SK-N-SH treated with all-trans-retinoic acid at 6 μM for 48 hours (cell line): ENCODE measurements at regions not wholly inside any gene's neighbourhood (a gene's known extent, or its start where the extent isn't known, plus 50 kb on each side); places are given as distances from the start of the nearest gene placed in this dataset.

ENCODE experiments used
- ATAC-seq: fragments of 200-7000 bp; cut with Tn5 transposase; 3 replicates; pipeline ENCODE4 v1.9.1; 2020; ENCODE audit warnings: mild to moderate bottlenecking, moderate library complexity
- BACH2 ChIP-seq: fragments of 250-450 bp; sonication (Bioruptor Pico); IDR thresholded peaks from 2 replicates; pipeline ENCODE4 v1.9.0; 2021; ENCODE audit warnings: mild to moderate bottlenecking, borderline replicate concordance
- CSDC2 ChIP-seq: fragments of 250-450 bp; sonication (Bioruptor Pico); IDR thresholded peaks from 2 replicates; pipeline ENCODE4 v1.5.0; 2020; ENCODE audit warnings: mild to moderate bottlenecking, moderate library complexity
- CSRNP3 ChIP-seq: fragments of 250-450 bp; sonication (Bioruptor Pico); IDR thresholded peaks from 2 replicates; pipeline ENCODE4 v1.5.1; 2021; ENCODE audit warnings: mild to moderate bottlenecking, moderate library complexity
- ESRRG ChIP-seq: fragments of 250-450 bp; sonication (Bioruptor Pico); IDR thresholded peaks from 2 replicates; pipeline ENCODE4 v1.6.1; 2021; ENCODE audit warnings: mild to moderate bottlenecking
- GLIS3 ChIP-seq: fragments of 250-450 bp; sonication (Bioruptor Pico); IDR thresholded peaks from 2 replicates; pipeline ENCODE4 v1.5.0; 2020; ENCODE audit warnings: mild to moderate bottlenecking, moderate library complexity
- ISL1 ChIP-seq: fragments of 250-450 bp; sonication (Bioruptor Pico); IDR thresholded peaks from 2 replicates; pipeline ENCODE4 v2.1.2; 2022; ENCODE audit warnings: mild to moderate bottlenecking, moderate library complexity
- OSR1 ChIP-seq: fragments of 250-450 bp; sonication (Bioruptor Pico); IDR thresholded peaks from 2 replicates; pipeline ENCODE4 v1.8.0; 2022; ENCODE audit warnings: moderate library complexity, mild to moderate bottlenecking, inconsistent platforms
- PPARA ChIP-seq: fragments of 250-450 bp; sonication (Bioruptor Pico); IDR thresholded peaks from 2 replicates; pipeline ENCODE4 v1.5.0; 2020; ENCODE audit warnings: mild to moderate bottlenecking, borderline replicate concordance
- RARB ChIP-seq: fragments of 250-450 bp; sonication (Bioruptor Pico); IDR thresholded peaks from 2 replicates; pipeline ENCODE4 v1.8.0; 2021; ENCODE audit warnings: mild to moderate bottlenecking, moderate library complexity
- SNAI2 ChIP-seq: fragments of 250-450 bp; sonication (Bioruptor Pico); IDR thresholded peaks from 2 replicates; pipeline ENCODE4 v1.5.0; 2020; ENCODE audit warnings: mild to moderate bottlenecking, moderate library complexity
- TCF4 ChIP-seq: fragments of 250-450 bp; sonication (Bioruptor Pico); IDR thresholded peaks from 2 replicates; pipeline ENCODE4 v1.8.0; 2021; ENCODE audit warnings: mild to moderate bottlenecking, moderate library complexity, borderline replicate concordance
- TOX ChIP-seq: fragments of 250-450 bp; sonication (Bioruptor Pico); IDR thresholded peaks from 2 replicates; pipeline ENCODE4 v1.8.0; 2021; ENCODE audit warnings: mild to moderate bottlenecking, moderate library complexity, borderline replicate concordance
- ZC3H10 ChIP-seq: fragments of 250-450 bp; sonication (Bioruptor Pico); IDR thresholded peaks from 2 replicates; pipeline ENCODE4 v1.5.1; 2021; ENCODE audit warnings: mild to moderate bottlenecking, moderate library complexity
- ZFP3 ChIP-seq: fragments of 250-450 bp; sonication (Bioruptor Pico); IDR thresholded peaks from 2 replicates; pipeline ENCODE4 v1.5.0; 2020; ENCODE audit warnings: mild to moderate bottlenecking, moderate library complexity
- ZFP30 ChIP-seq: fragments of 450-650 bp; formaldehyde crosslinking; IDR thresholded peaks from 2 replicates; pipeline ENCODE4 v1.5.0; 2022; ENCODE audit warnings: mild to moderate bottlenecking, moderate library complexity
- ZNF565 ChIP-seq: fragments of 450-650 bp; formaldehyde crosslinking; conservative IDR thresholded peaks from 2 replicates; pipeline ENCODE4 v1.5.0; 2020; ENCODE audit warnings: low read depth, mild to moderate bottlenecking, moderate library complexity
- ZNF70 ChIP-seq: fragments of 450-650 bp; formaldehyde crosslinking; IDR thresholded peaks from 2 replicates; pipeline ENCODE4 v1.5.0; 2020; ENCODE audit warnings: mild to moderate bottlenecking, moderate library complexity
- ZNF8 ChIP-seq: fragments of 450-650 bp; formaldehyde crosslinking; IDR thresholded peaks from 2 replicates; pipeline ENCODE4 v1.5.0; 2020; ENCODE audit warnings: mild to moderate bottlenecking, moderate library complexity
- TF ChIP-seq, protein P1 (sequence below): fragments of 250-450 bp; sonication (Bioruptor Pico); IDR thresholded peaks from 2 replicates; pipeline ENCODE4 v1.8.0; 2020; ENCODE audit warnings: mild to moderate bottlenecking, moderate library complexity, borderline replicate concordance
- TF ChIP-seq, protein P2 (sequence below): fragments of 250-450 bp; sonication (Bioruptor Pico); IDR thresholded peaks from 2 replicates; pipeline ENCODE4 v1.5.1; 2020; ENCODE audit warnings: low read depth, mild to moderate bottlenecking, moderate library complexity
- TF ChIP-seq, protein P3 (sequence below): fragments of 250-450 bp; sonication (Bioruptor Pico); IDR thresholded peaks from 2 replicates; pipeline ENCODE4 v1.8.0; 2021; ENCODE audit warnings: low read depth, mild to moderate bottlenecking, moderate library complexity, borderline replicate concordance

GRCh38 chr2:210844016-210844415 lies 287.6 kb downstream of the CPS1 start:
- no peak for ATAC-seq
- TF ChIP-seq GLIS3 (CRISPR knock-in tag) (no peak), ZC3H10 (no peak), ISL1 (CRISPR knock-in tag) (no peak), RARB (no peak), PPARA (CRISPR knock-in tag) (no peak), ZFP3 (no peak), CSDC2 (CRISPR knock-in tag) (no peak), ZNF70 (CRISPR knock-in tag) (no peak), ZNF565 (CRISPR knock-in tag) (no peak), ZNF8 (CRISPR knock-in tag) (no peak)
- TF ChIP-seq, protein P1, sequence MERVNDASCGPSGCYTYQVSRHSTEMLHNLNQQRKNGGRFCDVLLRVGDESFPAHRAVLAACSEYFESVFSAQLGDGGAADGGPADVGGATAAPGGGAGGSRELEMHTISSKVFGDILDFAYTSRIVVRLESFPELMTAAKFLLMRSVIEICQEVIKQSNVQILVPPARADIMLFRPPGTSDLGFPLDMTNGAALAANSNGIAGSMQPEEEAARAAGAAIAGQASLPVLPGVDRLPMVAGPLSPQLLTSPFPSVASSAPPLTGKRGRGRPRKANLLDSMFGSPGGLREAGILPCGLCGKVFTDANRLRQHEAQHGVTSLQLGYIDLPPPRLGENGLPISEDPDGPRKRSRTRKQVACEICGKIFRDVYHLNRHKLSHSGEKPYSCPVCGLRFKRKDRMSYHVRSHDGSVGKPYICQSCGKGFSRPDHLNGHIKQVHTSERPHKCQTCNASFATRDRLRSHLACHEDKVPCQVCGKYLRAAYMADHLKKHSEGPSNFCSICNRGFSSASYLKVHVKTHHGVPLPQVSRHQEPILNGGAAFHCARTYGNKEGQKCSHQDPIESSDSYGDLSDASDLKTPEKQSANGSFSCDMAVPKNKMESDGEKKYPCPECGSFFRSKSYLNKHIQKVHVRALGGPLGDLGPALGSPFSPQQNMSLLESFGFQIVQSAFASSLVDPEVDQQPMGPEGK = no peak
- TF ChIP-seq, protein P2, sequence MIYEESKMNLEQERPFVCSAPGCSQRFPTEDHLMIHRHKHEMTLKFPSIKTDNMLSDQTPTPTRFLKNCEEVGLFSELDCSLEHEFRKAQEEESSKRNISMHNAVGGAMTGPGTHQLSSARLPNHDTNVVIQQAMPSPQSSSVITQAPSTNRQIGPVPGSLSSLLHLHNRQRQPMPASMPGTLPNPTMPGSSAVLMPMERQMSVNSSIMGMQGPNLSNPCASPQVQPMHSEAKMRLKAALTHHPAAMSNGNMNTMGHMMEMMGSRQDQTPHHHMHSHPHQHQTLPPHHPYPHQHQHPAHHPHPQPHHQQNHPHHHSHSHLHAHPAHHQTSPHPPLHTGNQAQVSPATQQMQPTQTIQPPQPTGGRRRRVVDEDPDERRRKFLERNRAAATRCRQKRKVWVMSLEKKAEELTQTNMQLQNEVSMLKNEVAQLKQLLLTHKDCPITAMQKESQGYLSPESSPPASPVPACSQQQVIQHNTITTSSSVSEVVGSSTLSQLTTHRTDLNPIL = no peak

DNA sequence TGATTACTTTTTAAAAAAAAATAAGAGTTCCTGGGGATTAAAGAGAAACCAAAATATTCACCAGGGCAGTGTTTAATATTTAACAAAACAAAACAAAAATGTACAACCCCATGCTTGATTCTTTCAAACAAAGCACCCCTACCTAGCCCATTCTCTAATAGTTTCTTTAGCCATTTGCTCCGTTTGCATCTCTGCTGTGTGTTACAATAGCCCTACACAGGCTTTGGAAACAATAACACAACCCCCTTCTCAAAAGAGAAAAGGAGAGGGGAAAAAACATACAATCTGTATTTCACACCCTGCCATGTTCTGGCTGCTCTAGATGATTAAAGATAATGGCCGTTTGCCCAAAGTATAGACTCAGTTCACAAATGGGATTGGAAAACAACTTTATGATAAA lies 302.9 kb downstream of the CPS1 start:
- TF ChIP-seq SNAI2 (CRISPR knock-in tag) (no peak), ZNF70 (CRISPR knock-in tag) (no peak), RARB (no peak), BACH2 (CRISPR knock-in tag) (no peak), ZFP30 (CRISPR knock-in tag) (no peak), OSR1 (CRISPR knock-in tag) (no peak)
- no peak for ATAC-seq

DNA sequence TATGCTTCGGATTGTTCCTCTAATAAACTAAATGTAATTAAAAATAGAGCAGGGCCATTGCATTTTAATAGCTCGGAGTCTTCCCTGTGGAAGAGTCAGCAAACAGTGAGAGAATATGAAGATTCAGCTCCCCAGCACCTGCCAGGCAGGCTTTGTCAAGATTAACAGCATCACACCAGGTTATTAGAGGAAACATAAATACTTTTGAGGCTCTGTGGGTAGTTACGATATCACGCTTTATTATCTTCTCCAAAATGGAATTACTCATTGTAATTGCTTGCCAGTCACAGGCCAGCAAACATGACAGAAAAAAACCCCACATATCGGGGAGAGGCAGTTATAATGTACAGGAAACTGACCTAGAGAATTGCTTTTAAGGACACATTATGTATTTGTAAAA lies 303.9 kb downstream of the CPS1 start:
- no peak for TF ChIP-seq ZC3H10
- no peak for TF ChIP-seq ZFP3
- TF ChIP-seq ZNF565 (CRISPR knock-in tag) = no peak
- no peak for TF ChIP-seq ZNF70 (CRISPR knock-in tag)
- TF ChIP-seq OSR1 (CRISPR knock-in tag) = no peak
- TF ChIP-seq SNAI2 (CRISPR knock-in tag) = no peak
- TF ChIP-seq PPARA (CRISPR knock-in tag) = no peak
- TF ChIP-seq, protein P3, sequence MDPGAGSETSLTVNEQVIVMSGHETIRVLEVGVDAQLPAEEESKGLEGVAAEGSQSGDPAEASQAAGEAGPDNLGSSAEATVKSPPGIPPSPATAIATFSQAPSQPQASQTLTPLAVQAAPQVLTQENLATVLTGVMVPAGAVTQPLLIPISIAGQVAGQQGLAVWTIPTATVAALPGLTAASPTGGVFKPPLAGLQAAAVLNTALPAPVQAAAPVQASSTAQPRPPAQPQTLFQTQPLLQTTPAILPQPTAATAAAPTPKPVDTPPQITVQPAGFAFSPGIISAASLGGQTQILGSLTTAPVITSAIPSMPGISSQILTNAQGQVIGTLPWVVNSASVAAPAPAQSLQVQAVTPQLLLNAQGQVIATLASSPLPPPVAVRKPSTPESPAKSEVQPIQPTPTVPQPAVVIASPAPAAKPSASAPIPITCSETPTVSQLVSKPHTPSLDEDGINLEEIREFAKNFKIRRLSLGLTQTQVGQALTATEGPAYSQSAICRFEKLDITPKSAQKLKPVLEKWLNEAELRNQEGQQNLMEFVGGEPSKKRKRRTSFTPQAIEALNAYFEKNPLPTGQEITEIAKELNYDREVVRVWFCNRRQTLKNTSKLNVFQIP (CRISPR knock-in tag) = no peak
- TF ChIP-seq ZNF8 (CRISPR knock-in tag) = no peak
- no peak for TF ChIP-seq ESRRG (CRISPR knock-in tag)
- TF ChIP-seq TCF4 (CRISPR knock-in tag) = no peak
- TF ChIP-seq GLIS3 (CRISPR knock-in tag) = no peak
- no peak for TF ChIP-seq BACH2 (CRISPR knock-in tag)
- TF ChIP-seq TOX (CRISPR knock-in tag) = no peak
- no peak for TF ChIP-seq ZFP30 (CRISPR knock-in tag)
- no peak for TF ChIP-seq CSRNP3 (CRISPR knock-in tag)
- TF ChIP-seq, protein P1 = no peak
- TF ChIP-seq, protein P2 = no peak
- TF ChIP-seq ISL1 (CRISPR knock-in tag) = no peak
- ATAC-seq = no peak
